ENCODE measurements at regions not wholly inside any gene's neighbourhood (a gene's known extent, or its start where the extent isn't known, plus 50 kb on each side); places are given as distances from the start of the nearest gene placed in this dataset.

- Histone ChIP-seq H3K4me1 (ENCODE audit: control insufficient read depth in 4 of 4, insufficient read depth in 4 of 4, low read length in 3 of 4) (no peaks in the 10 kb centered on the region), H3K9me3 (ENCODE audit: control insufficient read depth in 4 of 4, low read length in 3 of 4) (no peaks in the 10 kb centered on the region), H3K4me3 (ENCODE audit: low read depth in 1 of 3, low read length in 3 of 3) (no peak overlapping the region), H3K9ac (ENCODE audit: low read depth in 1 of 2, low read length in 2 of 2) (no peak overlapping the region), H3K27ac (ENCODE audit: low read depth in 1 of 2, low read length in 2 of 2) (no peak overlapping the region), H3K27me3 (ENCODE audit: control insufficient read depth in 4 of 4, insufficient read depth in 4 of 4, low read length in 3 of 4) (no peaks in the 10 kb centered on the region), H3K36me3 (ENCODE audit: control insufficient read depth in 4 of 4, insufficient read depth in 3 of 4, low read depth in 1 of 4, low read length in 3 of 4) (no peaks in the 10 kb centered on the region)
- WGBS, result 64% methylated on average over 3 of the region's 3 CpGs
- DNase-seq (ENCODE audit: low spot score), result no peak
- TF ChIP-seq, protein P1, sequence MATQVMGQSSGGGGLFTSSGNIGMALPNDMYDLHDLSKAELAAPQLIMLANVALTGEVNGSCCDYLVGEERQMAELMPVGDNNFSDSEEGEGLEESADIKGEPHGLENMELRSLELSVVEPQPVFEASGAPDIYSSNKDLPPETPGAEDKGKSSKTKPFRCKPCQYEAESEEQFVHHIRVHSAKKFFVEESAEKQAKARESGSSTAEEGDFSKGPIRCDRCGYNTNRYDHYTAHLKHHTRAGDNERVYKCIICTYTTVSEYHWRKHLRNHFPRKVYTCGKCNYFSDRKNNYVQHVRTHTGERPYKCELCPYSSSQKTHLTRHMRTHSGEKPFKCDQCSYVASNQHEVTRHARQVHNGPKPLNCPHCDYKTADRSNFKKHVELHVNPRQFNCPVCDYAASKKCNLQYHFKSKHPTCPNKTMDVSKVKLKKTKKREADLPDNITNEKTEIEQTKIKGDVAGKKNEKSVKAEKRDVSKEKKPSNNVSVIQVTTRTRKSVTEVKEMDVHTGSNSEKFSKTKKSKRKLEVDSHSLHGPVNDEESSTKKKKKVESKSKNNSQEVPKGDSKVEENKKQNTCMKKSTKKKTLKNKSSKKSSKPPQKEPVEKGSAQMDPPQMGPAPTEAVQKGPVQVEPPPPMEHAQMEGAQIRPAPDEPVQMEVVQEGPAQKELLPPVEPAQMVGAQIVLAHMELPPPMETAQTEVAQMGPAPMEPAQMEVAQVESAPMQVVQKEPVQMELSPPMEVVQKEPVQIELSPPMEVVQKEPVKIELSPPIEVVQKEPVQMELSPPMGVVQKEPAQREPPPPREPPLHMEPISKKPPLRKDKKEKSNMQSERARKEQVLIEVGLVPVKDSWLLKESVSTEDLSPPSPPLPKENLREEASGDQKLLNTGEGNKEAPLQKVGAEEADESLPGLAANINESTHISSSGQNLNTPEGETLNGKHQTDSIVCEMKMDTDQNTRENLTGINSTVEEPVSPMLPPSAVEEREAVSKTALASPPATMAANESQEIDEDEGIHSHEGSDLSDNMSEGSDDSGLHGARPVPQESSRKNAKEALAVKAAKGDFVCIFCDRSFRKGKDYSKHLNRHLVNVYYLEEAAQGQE (IDR thresholded peaks at IDR 0.05), result no peak
- TF ChIP-seq SP1 (IDR thresholded peaks at IDR 0.05), result no peak
- TF ChIP-seq RXRA (IDR thresholded peaks at IDR 0.05), result no peak
- TF ChIP-seq YY1 (IDR thresholded peaks at IDR 0.05), result no peak
- no peak for TF ChIP-seq ZBTB33 (IDR thresholded peaks at IDR 0.05)
- TF ChIP-seq, protein P2, sequence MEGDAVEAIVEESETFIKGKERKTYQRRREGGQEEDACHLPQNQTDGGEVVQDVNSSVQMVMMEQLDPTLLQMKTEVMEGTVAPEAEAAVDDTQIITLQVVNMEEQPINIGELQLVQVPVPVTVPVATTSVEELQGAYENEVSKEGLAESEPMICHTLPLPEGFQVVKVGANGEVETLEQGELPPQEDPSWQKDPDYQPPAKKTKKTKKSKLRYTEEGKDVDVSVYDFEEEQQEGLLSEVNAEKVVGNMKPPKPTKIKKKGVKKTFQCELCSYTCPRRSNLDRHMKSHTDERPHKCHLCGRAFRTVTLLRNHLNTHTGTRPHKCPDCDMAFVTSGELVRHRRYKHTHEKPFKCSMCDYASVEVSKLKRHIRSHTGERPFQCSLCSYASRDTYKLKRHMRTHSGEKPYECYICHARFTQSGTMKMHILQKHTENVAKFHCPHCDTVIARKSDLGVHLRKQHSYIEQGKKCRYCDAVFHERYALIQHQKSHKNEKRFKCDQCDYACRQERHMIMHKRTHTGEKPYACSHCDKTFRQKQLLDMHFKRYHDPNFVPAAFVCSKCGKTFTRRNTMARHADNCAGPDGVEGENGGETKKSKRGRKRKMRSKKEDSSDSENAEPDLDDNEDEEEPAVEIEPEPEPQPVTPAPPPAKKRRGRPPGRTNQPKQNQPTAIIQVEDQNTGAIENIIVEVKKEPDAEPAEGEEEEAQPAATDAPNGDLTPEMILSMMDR (IDR thresholded peaks at IDR 0.05; ENCODE audit: low read depth, low read length, missing input control), result no peak
- no peak for TF ChIP-seq FOXA1 (IDR thresholded peaks at IDR 0.05)
- TF ChIP-seq, protein P3, sequence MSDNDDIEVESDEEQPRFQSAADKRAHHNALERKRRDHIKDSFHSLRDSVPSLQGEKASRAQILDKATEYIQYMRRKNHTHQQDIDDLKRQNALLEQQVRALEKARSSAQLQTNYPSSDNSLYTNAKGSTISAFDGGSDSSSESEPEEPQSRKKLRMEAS (IDR thresholded peaks at IDR 0.05), result no peak
- no peak for TF ChIP-seq HNF4G (IDR thresholded peaks at IDR 0.05)
- TF ChIP-seq FOXA2 (IDR thresholded peaks at IDR 0.05), result no peak
- TF ChIP-seq EGR1 (IDR thresholded peaks at IDR 0.05; ENCODE audit: low read depth in 2 of 2), result no peak
- no peak for TF ChIP-seq GABPA (IDR thresholded peaks at IDR 0.05 in 1 of 2, conservative IDR thresholded peaks at IDR 0.05 in 1 of 2)
- no peak for TF ChIP-seq TAF1 (conservative IDR thresholded peaks at IDR 0.05)
- no peak for TF ChIP-seq RAD21 (IDR thresholded peaks at IDR 0.05)
- TF ChIP-seq HNF4A (conservative IDR thresholded peaks at IDR 0.05), result no peak
- TF ChIP-seq JUND (IDR thresholded peaks at IDR 0.05), result no peak
- TF ChIP-seq, protein P4, sequence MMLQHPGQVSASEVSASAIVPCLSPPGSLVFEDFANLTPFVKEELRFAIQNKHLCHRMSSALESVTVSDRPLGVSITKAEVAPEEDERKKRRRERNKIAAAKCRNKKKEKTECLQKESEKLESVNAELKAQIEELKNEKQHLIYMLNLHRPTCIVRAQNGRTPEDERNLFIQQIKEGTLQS (IDR thresholded peaks at IDR 0.05), result no peak
Observed at GRCh38 chr4:23279377-23279986, 586.7 kb downstream of the GBA3 start.
